A673 (cell line): ENCODE measurements at regions not wholly inside any gene's neighbourhood (a gene's known extent, or its start where the extent isn't known, plus 50 kb on each side); places are given as distances from the start of the nearest gene placed in this dataset.

Experiments used
- CTCF ChIP-seq: fragments of 300-800, 200-600 bp; sonication (generic); conservative IDR thresholded peaks from 2 replicates; pipeline ENCODE4 v1.5.1; 2017; ENCODE audit warnings: low read depth, mild to moderate bottlenecking, antibody characterized with exemption, low read length, moderate library complexity, mixed read lengths
- EZH2 ChIP-seq: fragments of 200-600 bp; sonication (generic); IDR thresholded peaks from 2 replicates; pipeline ENCODE4 v1.6.1; 2017; ENCODE audit warnings: borderline replicate concordance, low read depth, mild to moderate bottlenecking, mixed read lengths, antibody characterized with exemption, low read length; ENCODE audit not compliant: poor library complexity, severe bottlenecking

GRCh38 chr21:35737449-35737848, 322.9 kb downstream of the SETD4 start:
- no peak for TF ChIP-seq EZH2
- no peak for TF ChIP-seq CTCF
